T follicular helper cell (primary cell): ENCODE measurements at regions not wholly inside any gene's neighbourhood (a gene's known extent, or its start where the extent isn't known, plus 50 kb on each side); places are given as distances from the start of the nearest gene placed in this dataset.

Experiments
- DNase-seq: peaks from one replicate; pipeline ENCODE4 v3.0.0-alpha.2; 2020; ENCODE audit warnings: low read depth

DNA sequence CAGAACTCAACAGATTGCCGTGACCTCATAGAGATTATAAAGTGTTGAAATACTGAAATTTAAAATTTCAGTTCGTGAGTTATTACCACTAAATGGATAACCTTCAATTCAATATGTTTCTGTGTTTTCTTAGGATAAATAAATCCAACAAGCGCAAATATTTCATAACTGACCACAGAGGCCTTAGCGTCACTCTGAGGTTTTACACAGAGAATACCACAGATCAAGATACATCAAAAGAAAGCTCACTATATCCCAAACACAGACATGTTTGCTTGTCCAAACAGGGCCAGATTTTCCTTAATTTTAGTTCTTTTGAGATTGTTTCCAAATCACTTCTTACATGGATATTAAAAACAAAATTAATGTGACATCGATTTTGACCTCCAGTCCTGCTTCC lies 235.8 kb downstream of the EFNB2 start:
- no peak for DNase-seq

DNA sequence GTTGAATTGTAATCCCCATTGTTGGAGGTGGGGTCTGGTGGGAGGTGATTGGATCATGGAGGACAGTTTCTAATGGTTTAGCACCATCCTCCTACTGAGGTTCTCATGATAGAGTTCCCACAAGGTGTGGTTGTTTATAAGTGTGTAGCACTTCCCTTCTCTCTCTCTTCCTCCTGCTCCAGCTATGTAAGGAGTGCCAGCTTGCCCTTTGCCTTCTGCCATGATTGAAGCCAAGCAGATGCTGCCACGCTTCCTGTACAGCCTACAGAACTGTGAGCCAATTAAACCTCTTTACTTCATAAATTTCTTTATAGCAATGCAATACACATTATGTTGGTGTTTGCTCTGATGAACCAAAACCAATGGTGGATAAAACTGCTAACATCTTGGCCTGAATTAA lies 238.2 kb downstream of the EFNB2 start:
- DNase-seq: no peak

DNA sequence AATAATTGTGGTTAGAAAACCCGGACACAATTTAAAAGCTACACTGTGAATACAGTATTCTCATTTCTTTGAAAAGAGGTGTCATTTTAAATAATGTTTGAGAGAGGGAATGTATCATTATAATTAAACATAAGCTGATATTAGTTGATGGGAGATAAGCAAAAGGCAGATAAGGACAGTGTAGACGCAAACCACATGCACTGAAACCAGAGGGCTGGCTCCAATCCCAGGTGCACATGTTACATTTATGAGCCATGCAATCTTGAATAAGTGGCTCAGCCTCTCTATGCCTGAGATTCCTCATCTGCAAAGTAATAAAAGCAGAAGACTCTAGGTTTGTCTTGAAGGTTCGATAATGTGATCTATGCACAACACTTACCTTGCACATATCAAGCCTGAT lies 238.7 kb downstream of the EFNB2 start:
- DNase-seq: no peak

DNA sequence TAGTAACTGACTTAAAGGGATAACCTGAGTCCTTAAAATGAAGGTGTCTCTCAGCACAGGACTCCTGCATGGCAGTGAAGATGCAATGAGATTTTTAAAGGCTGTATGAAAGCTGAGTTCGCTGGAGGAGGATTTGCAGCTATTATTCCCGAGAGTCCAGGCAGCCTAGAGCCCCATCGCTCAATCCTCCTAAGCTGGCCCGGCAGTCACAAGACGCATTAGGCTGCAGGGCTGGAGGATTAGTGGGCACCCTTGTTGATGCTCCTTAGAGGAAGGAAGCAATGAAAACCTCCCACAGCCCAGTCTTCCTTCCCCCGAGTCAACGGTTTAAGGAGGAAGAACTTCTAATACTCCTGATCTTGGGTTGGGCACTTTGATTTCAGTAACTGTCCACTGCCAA lies 239.5 kb downstream of the EFNB2 start:
- DNase-seq: no peak

DNA sequence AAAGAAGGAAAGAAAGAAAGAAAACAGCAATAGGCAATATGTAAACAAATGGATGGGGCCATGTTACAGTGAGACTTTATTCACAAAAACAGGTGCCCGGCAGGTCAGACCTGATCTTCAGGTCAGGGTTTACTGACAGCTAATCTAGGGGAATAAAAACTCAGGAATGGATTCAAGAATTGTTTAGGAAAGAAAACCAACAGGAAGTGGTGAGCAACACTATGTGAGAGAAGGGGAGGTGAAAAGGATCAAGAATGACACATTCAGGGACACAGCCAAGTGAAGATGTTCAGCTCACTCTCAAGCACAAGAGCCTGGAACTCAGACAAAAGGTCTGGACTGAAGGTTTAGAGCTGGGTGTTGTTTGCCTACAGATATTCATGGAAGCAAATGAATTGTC lies 244.5 kb downstream of the EFNB2 start:
- no peak for DNase-seq

DNA sequence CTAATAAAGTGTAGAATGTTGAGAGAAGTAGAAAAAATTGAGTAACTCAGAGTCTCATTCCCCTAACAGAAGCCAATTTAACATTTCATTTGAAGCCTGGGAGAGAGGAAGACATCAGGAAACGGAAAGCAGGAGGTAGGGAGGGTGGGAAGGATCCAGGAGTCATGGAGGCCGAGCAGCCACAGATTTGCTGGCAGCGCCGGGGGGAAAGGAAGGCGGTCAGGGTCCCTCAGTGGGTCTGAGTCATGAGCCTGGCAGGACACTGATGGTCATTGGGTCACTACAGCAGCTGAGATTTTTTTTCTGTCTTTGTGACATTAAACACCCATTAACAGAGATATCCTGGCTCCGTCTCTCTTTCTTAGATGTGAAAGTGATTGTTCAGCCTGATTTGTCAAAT lies 248.1 kb downstream of the EFNB2 start:
- DNase-seq: no peak

DNA sequence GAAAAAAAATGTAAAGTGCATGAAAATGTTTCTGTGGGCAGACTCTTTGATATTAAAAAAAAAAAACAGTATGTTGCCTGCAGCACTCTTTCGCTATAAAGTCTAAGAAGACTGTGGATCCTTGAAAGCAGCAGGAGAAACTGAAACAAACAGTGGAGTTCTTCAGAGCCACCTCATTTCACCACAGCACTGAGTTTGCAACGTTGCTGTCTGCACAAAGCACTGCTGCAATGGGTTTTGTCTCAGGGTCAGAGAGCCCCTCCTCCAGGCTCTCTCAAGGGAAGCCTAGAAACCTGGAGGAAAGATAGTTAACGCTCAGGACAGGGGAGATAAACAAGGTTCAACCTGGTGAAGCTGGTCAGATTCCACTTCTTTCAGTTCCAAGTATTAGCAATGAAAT lies 248.7 kb downstream of the EFNB2 start:
- no peak for DNase-seq

DNA sequence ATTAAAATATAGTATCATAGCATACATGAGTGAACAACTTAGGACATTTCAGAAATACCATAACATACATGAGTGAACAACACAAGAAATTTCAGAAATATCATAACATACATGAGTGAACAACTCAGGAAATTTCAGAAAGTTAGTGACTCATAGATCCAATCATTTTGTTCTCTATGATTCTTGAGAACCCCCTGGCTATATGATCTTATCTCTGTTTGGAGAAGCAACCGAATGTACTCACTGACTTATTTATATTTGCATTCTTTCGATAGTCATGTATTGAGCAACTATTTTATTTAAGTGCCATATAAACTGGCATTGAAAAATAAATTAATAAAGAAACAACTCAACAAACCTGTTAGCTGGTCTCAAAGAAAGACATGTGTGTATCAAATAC lies 251.1 kb downstream of the EFNB2 start:
- no peak for DNase-seq

DNA sequence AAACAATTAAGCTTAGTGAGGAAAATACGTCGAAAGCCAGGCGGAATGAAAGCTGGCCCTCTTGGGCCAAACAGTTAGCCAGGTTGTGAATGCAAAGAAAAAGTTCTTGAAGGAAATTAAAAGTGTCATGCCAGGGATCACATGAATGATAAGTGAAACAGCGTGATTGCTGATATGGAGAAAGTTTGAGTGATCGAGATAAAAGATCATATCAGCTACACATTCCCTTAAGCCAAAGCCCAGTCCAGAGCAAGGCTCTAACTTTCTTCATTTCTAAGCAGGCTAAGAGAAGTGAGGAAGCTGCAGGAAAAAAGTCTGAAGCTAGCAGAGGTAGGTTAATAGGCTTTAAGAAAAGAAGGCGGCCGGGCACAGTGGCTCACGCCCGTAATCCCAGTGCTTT lies 254.0 kb downstream of the EFNB2 start:
- no peak for DNase-seq

DNA sequence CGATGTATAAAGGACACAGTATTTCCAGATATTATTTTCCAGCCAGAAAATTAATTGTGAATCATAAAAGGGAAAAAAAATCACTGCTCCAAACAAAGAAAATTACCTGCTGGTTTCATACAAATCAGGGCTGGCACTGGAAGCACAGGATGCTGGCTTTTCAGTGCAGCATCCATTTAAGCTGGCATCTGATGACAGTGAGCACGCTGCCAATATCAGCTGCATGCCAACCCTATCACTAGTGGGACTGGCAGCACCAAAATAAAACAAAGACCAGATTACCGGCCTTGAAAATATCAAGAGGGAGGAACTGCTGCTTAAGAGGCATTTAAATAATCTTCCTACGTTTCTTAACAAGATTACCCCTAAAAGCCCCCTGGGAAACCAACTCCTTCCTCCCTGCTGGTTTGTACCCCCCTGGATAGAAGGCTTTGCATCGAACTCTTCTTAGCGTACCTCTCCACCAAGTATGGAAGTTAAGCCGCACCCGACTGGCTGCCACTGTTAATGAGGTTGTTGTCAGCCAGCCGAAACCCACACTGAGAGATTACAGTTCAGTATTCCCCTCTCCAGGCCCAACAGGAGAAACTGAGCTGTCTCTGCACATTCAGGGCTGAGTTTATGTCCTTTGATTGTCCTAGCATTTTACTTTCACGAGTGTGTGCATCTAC lies 257.8 kb downstream of the EFNB2 start:
- DNase-seq: no peak

DNA sequence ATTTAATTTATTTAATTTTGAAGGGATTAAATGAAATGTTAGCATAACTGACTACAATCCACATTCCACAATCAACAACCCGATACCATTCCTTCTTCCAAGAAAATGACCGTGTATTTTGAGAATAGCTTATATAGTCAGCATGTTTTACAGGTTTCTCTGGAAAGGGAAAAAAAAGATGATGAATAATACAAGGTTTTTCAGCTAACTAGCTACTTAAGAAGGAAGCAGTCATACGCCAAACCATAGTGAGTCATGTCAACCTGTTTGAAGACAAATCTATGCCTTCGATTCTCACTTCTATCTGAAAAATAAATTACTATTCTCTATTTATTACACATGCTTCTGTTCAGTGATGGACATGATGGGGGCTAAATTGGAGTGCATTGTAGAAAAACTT lies 258.6 kb downstream of the EFNB2 start:
- DNase-seq: no peak

DNA sequence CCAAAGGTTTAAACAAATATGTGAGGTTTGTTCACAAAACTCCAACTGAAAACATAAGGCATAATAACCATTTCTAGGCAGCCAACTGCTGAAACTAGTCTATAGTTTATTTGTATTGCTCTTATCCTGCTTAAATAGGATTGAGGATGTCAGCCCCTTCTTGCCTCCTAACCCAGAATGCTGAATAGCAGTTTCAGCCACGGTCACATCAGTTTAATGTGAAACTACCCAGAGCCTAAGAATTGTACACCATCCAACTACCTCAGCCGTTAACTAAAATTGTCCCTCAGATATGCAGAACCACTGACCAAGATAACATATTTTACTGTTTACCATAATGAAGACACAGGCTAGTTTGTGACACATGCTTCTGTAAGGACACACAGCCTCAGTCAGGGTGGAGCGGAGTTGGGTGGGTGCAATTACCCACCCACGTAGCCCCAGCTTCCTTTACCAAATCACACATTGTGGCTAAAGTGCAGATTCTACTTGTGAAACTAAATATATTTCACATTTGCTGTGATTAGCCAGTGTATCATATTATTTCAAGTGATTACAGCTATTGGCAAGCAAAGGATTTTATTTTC lies 259.9 kb downstream of the EFNB2 start:
- DNase-seq: no peak

DNA sequence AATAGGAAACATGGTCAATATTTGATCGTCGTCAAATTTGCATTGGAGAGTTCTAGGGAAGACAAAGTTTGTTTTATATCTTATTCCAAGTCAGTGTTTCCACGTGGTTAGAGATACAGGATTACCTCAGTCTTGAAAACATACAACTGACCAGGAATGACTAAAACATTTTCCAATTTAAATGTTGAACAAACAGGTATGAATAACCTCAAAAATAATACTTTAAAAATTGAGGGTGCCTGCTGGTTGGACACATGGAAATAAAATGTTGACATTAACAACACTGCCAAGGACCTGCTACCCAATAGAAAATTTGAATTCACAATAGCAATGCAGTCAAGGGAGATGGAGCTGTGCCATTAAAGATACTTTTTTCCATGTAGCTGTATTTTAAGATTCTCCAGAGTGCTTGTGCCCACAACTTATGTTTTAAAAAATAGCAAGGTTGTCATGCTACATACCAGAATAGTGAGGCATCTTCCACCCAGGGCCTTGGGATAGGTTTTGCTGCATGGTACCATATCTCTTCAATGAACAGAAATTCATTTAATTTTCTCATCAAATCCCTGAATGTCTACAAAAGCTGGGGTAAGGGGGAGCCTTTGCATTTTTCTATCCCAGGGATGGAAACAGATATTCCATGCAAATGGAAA lies 260.8 kb downstream of the EFNB2 start:
- no peak for DNase-seq

DNA sequence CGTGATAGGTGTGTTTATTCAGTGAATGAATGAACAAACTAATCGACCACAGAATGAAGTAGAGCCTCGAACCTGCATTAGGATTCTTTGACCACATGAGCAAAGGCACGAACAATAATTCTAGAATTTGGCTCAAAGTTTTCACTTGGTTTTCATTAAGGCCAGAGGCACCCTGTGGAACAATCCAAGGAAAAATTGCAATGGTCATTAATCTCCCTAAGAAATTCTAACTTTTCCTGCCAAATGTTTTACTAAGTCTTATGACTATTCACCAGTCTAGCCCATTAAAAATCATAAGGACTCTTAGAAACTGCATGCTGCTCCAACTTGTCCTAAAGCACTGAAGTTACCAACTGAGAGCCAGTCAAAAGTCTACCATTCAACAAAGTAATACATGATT lies 271.7 kb downstream of the EFNB2 start:
- DNase-seq: no peak

DNA sequence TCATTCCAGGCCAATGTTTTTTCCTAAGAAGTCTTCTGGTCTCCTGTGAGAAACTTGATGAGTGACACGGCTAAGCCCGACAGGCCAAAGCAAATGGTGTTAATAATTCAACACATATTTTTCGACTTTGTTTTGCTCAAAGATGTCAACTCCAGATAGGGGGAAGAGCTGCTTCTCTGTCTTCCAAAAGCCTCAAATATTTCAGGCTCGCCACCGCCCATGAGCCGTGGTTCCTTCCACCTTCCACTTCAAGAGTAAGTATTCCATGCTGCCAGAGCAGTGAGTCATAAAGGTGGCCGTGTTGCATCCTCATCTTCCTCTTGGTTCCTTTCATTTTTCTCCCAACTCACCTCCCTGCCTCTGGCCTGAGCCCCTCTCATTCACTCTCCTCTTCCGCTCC lies 272.6 kb downstream of the EFNB2 start:
- no peak for DNase-seq

DNA sequence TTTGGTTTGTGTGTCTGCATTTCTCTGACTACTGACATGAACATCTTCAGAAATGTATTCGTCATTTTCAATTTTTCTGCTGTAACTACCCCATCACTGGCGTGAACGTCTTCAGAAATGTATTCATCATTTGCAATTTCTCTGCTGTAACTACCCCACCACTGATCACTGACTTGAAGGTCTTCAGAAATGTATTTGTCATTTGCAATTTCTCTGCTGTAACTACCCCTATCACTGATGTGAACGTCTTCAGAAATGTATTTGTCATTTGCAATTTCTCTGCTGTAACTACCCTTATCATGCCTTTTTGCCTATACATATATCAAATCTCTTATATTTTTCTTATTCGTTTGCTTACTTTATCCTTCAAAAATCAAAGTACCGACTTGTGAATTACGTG lies 274.0 kb downstream of the EFNB2 start:
- DNase-seq: no peak

DNA sequence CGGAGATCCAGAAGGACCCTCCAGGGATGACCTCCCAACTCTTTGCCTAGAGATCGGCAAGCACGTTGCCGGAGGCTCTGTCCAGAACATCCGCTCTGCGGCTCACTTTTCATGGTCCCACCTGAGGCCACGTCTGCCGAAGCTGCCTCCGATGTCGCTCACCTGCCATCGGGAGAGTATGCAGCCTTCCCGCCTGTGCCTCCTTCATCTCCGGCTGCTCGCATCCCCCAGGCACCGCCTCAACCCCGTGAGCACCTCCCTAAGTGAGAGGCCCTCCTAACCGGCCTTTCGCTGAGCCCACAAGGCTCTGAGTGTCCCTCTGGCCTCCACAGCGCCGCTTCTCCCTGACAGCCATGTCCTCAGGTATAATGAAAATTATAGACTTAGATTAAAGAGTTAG lies 275.1 kb downstream of the EFNB2 start:
- DNase-seq: no peak

DNA sequence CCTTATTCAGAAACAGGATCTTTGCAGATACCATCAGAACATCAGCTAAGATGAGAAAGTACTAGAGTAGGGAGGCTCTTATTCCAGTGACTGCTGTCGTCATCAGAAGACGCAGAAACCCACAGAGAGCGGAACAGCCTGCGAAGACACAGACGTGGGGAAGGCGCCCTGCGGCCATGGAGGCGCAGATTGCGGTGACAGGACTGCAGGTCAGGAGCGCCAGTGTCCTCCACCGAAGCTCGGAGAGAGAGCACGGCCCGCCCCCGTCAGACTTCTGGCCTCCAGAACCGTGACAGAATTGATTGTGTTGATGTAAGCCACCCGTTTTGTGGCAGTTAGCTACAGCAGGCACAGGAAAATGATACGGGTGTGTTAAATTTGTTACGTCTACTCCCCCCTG lies 275.5 kb downstream of the EFNB2 start:
- no peak for DNase-seq

DNA sequence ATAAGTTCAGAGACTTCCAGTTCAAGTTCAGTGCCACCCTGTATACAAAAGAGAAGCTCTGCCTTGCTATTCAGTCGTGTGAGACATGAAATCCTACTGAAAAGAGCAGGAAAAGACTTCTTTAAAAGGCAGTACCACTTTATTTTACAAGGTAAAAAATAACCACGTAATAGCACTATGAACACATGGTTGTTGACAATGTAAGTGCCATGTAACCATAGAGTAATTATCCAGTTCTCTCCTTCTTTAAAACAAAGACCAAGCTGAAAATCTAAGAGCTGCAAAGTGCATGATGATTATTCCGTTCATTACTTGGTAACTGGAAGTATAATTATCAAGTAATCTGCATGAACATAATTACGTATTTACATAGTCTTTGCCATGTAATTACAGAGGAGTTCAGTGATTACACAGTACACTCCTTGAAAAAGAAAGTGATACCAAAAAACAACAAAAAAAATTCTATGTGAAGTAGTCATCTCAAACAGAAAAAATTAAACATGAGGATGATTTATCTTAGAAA lies 288.7 kb downstream of the EFNB2 start:
- DNase-seq: no peak

DNA sequence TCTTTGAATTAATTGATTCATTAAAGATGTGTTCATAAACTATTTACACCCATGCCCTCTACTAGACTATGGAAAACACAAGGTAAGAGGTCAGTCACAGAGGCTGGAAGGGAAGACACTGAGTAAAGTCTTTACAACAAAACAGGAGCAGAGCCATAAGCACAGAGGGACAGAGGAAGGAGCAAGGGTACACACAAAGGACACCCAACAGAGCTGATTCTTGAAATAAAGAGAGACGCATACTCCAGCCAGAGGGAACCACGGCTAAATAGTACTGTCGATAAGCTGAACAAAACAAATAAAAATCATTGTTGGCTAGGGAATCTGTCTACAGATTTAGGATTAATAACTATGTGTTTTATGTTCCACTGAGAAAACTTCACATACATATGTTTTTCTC lies 289.2 kb downstream of the EFNB2 start:
- no peak for DNase-seq

DNA sequence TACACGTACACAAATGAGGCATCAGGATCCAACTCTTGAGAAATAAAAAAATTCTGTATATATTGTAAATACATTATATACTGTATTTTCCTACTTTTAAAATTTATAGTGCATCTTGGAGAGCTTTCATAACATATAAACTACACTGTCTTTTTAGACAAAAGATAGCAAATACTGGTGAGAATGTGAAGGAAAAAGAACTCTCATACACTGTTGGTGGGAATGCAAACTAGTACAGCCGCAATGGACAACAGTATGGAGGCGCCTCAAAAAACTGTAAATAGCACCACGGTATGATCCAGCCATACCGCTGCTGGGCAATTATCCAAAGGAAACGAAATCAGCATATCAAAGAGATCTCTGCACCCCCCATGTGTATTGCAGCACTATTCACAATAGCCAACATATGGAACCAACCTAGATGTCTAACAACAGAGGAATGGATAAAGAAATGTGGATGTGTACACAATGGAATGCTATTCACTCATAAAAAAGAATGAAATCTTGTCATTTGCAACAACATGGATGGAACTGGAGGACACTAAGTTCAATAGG lies 292.4 kb downstream of the EFNB2 start:
- no peak for DNase-seq

DNA sequence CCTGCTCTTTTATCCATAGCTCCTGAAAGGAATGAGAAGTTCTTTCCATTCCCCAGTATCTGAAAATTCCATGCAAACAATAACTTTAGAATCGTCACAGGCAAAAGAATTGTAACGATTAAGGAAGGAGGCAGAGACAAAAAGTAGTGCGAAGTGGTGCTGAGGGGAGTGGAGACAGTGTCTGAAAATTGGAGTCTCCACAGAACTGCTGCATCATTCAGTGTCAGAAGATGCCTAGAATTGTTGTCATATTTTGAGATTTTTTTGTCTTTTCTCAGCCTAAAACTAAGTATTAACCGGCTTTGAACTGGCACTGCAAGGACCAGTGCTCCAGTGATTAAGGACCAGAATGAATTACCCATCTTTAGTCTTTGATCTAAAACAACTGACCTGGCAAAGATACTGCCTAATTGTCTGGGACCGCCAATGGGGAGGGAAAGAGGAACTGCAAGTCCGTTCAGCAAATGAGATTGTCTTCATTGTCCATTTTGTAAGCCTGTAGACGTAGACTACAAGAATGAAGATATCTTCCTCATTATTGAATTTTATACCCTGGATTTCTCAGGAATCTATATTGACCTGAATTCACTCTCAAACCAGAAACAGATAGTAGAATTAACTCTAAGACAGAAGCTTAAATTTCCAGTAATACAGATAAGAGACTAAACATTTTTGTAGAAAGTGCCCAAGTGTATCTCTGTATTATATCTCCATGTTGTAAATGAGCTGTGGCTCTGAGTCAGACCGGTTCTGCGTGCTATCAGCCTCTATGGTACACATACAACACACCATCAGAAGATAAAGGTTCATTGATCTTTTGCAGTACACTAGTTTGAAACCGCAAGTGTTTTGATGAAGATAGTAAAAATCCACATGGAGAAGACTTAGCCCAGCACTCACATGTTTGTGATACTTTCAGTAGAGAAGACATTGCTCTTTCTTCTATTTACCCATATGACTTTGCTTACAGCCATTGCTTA lies 293.2 kb downstream of the EFNB2 start:
- DNase-seq: no peak
